HEK293 (cell line): ENCODE measurements at regions not wholly inside any gene's neighbourhood (a gene's known extent, or its start where the extent isn't known, plus 50 kb on each side); places are given as distances from the start of the nearest gene placed in this dataset.

ENCODE experiments used
- KLF10 ChIP-seq: fragments of 450-650 bp; IDR thresholded peaks from 2 replicates; pipeline ENCODE4 v1.5.1; 2018; ENCODE audit warnings: missing biosample characterization, mild to moderate bottlenecking, missing genetic modification characterization
- KLF7 ChIP-seq: fragments of 450-650 bp; formaldehyde crosslinking; IDR thresholded peaks from 2 replicates; pipeline ENCODE4 v1.5.1; 2016; ENCODE audit warnings: missing biosample characterization, missing genetic modification characterization, borderline replicate concordance
- SALL2 ChIP-seq: fragments of 450-650 bp; formaldehyde crosslinking; IDR thresholded peaks from 2 replicates; pipeline ENCODE4 v1.5.0; 2017; ENCODE audit warnings: missing biosample characterization, mild to moderate bottlenecking, missing genetic modification characterization, borderline replicate concordance
- ZBTB7A ChIP-seq: fragments of 450-650 bp; formaldehyde crosslinking; IDR thresholded peaks from 2 replicates; pipeline ENCODE4 v1.5.1; 2016; ENCODE audit warnings: low read depth, missing biosample characterization, missing genetic modification characterization
- ZNF76 ChIP-seq: fragments of 450-650 bp; formaldehyde crosslinking; IDR thresholded peaks from 2 replicates; pipeline ENCODE4; 2016; ENCODE audit warnings: low read depth, missing biosample characterization, missing genetic modification characterization, borderline replicate concordance
- TF ChIP-seq, protein P1 (sequence below): fragments of 450-650 bp; formaldehyde crosslinking; IDR thresholded peaks from 2 replicates; pipeline ENCODE4 v1.5.1; 2017; ENCODE audit warnings: missing biosample characterization, missing genetic modification characterization
- TF ChIP-seq, protein P2 (sequence below): fragments of 450-650 bp; formaldehyde crosslinking; IDR thresholded peaks from 2 replicates; pipeline ENCODE4 v1.5.1; 2016; ENCODE audit warnings: missing biosample characterization, missing genetic modification characterization
- TF ChIP-seq, protein P3 (sequence below): IDR thresholded peaks from 2 replicates; pipeline ENCODE4 v1.6.1; 2011; ENCODE audit warnings: mild to moderate bottlenecking, low read depth, low read length, borderline replicate concordance
- TF ChIP-seq, protein P4 (sequence below): fragments of 450-650 bp; formaldehyde crosslinking; IDR thresholded peaks from 2 replicates; pipeline ENCODE4 v1.5.1; 2016; ENCODE audit warnings: missing biosample characterization, missing genetic modification characterization

DNA sequence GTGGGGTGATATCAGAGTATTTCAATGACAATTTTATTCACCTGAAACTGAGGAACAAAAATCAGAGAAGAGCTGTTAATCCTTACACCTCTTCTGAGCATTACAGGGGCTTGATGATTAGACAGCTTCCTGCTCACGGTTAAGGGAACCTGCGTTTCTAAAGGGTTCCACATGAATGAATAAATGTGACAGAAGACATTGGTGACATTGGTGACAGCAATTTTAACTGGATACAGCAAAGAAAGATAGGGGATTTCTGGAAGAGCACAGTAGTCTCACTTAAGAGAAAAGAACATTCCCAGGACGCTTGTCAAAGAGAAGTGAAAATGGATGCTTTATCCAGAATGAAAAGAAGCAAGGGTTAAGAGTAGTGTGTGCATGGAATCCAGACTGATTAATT lies 235.9 kb upstream of the CNTN3 start:
- TF ChIP-seq, protein P1, sequence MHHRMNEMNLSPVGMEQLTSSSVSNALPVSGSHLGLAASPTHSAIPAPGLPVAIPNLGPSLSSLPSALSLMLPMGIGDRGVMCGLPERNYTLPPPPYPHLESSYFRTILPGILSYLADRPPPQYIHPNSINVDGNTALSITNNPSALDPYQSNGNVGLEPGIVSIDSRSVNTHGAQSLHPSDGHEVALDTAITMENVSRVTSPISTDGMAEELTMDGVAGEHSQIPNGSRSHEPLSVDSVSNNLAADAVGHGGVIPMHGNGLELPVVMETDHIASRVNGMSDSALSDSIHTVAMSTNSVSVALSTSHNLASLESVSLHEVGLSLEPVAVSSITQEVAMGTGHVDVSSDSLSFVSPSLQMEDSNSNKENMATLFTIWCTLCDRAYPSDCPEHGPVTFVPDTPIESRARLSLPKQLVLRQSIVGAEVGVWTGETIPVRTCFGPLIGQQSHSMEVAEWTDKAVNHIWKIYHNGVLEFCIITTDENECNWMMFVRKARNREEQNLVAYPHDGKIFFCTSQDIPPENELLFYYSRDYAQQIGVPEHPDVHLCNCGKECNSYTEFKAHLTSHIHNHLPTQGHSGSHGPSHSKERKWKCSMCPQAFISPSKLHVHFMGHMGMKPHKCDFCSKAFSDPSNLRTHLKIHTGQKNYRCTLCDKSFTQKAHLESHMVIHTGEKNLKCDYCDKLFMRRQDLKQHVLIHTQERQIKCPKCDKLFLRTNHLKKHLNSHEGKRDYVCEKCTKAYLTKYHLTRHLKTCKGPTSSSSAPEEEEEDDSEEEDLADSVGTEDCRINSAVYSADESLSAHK (tag by site-specific recombination): no peak
- TF ChIP-seq, protein P2, sequence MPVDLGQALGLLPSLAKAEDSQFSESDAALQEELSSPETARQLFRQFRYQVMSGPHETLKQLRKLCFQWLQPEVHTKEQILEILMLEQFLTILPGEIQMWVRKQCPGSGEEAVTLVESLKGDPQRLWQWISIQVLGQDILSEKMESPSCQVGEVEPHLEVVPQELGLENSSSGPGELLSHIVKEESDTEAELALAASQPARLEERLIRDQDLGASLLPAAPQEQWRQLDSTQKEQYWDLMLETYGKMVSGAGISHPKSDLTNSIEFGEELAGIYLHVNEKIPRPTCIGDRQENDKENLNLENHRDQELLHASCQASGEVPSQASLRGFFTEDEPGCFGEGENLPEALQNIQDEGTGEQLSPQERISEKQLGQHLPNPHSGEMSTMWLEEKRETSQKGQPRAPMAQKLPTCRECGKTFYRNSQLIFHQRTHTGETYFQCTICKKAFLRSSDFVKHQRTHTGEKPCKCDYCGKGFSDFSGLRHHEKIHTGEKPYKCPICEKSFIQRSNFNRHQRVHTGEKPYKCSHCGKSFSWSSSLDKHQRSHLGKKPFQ (tag by site-specific recombination): no peak
- TF ChIP-seq, protein P3, sequence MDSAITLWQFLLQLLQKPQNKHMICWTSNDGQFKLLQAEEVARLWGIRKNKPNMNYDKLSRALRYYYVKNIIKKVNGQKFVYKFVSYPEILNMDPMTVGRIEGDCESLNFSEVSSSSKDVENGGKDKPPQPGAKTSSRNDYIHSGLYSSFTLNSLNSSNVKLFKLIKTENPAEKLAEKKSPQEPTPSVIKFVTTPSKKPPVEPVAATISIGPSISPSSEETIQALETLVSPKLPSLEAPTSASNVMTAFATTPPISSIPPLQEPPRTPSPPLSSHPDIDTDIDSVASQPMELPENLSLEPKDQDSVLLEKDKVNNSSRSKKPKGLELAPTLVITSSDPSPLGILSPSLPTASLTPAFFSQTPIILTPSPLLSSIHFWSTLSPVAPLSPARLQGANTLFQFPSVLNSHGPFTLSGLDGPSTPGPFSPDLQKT: no peak
- TF ChIP-seq, protein P4, sequence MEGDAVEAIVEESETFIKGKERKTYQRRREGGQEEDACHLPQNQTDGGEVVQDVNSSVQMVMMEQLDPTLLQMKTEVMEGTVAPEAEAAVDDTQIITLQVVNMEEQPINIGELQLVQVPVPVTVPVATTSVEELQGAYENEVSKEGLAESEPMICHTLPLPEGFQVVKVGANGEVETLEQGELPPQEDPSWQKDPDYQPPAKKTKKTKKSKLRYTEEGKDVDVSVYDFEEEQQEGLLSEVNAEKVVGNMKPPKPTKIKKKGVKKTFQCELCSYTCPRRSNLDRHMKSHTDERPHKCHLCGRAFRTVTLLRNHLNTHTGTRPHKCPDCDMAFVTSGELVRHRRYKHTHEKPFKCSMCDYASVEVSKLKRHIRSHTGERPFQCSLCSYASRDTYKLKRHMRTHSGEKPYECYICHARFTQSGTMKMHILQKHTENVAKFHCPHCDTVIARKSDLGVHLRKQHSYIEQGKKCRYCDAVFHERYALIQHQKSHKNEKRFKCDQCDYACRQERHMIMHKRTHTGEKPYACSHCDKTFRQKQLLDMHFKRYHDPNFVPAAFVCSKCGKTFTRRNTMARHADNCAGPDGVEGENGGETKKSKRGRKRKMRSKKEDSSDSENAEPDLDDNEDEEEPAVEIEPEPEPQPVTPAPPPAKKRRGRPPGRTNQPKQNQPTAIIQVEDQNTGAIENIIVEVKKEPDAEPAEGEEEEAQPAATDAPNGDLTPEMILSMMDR (tag by site-specific recombination): no peak
- no peak for TF ChIP-seq KLF10 (tag by site-specific recombination)
- TF ChIP-seq SALL2: no peak
- TF ChIP-seq ZNF76: no peak
- TF ChIP-seq ZBTB7A: no peak
- no peak for TF ChIP-seq KLF7
